Stimulated activated effector memory CD8-positive, alpha-beta T cell treated with anti-CD3 and anti-CD28 coated beads, Interleukin-12 subunit alpha, Interleukin-12 subunit beta, amount 100 ng/mL, for 72 hours (primary cell): ENCODE measurements at regions not wholly inside any gene's neighbourhood (a gene's known extent, or its start where the extent isn't known, plus 50 kb on each side); places are given as distances from the start of the nearest gene placed in this dataset.
"Not testable (repeated sequence)": the region's sequence is repeated elsewhere in the genome, so short reads cannot be mapped to it uniquely, and the experiment has no call there.

Experiments
- ATAC-seq: fragments of 150-1000 bp; cut with Tn5 transposase; 2 replicates; pipeline ENCODE4 v1.10.0; 2021
- DNase-seq, 2 donors: peaks; one replicate each; pipeline ENCODE4 v3.0.0; 2021 to 2022; ENCODE audit warnings: low spot score in 2 of 2
- H3K27ac Mint-ChIP-seq: one replicate; pipeline ENCODE4 v1.8.0; 2022; ENCODE audit warnings: mild to moderate bottlenecking, mixed read lengths
- H3K36me3 Mint-ChIP-seq: one replicate; pipeline ENCODE4 v1.8.0; 2022; ENCODE audit warnings: mild to moderate bottlenecking, mixed read lengths
- H3K4me1 Mint-ChIP-seq: one replicate; pipeline ENCODE4 v1.8.0; 2022; ENCODE audit warnings: mixed read lengths
- H3K4me3 Mint-ChIP-seq: one replicate; pipeline ENCODE4 v1.8.0; 2022; ENCODE audit warnings: mild to moderate bottlenecking, mixed read lengths
- H3K9me3 Mint-ChIP-seq: one replicate; pipeline ENCODE4 v1.8.0; 2022; ENCODE audit warnings: mixed read lengths

GRCh38 chr3:125762601-125763000, 167.3 kb upstream of the OSBPL11 start:
- Mint-ChIP-seq H3K4me3 (peak overlapping the region; percentile 30), H3K27ac (peak overlapping the region; percentile 52)
- not testable (repeated sequence) for H3K36me3 Mint-ChIP-seq, H3K9me3 Mint-ChIP-seq, H3K4me1 Mint-ChIP-seq, ATAC-seq
- peak in 1 of 2 donors; percentile 58 for DNase-seq

GRCh38 chr3:125766285-125766826, 171.1 kb upstream of the OSBPL11 start:
- peak overlapping the region; percentile 67 for H3K4me3 Mint-ChIP-seq
- H3K36me3 Mint-ChIP-seq, H3K4me1 Mint-ChIP-seq, H3K9me3 Mint-ChIP-seq, H3K27ac Mint-ChIP-seq: not testable (repeated sequence)
- DNase-seq: peak; percentile 67 to 86
- ATAC-seq: peak; percentile 48

- not testable (repeated sequence) for H3K4me1 Mint-ChIP-seq, ATAC-seq, H3K36me3 Mint-ChIP-seq, H3K9me3 Mint-ChIP-seq
- DNase-seq: peak in 1 of 2 donors; percentile 58
- peak overlapping the region; percentile 67 for H3K4me3 Mint-ChIP-seq
- H3K27ac Mint-ChIP-seq: peak overlapping the region; percentile 64
These were observed 171.6 kb upstream of the OSBPL11 start for GRCh38 chr3:125766931-125767330.

- no peaks in the 10 kb centered on the region for H3K36me3 Mint-ChIP-seq
- no peaks in the 10 kb centered on the region for H3K9me3 Mint-ChIP-seq
- no peak for DNase-seq
- H3K4me1 Mint-ChIP-seq: peaks cover 2% of the 10 kb centered on the region
- H3K27ac Mint-ChIP-seq: peak overlapping the region; percentile 64
- peak overlapping the region; percentile 67 for H3K4me3 Mint-ChIP-seq
- no peak for ATAC-seq
These were observed 172.3 kb upstream of the OSBPL11 start for GRCh38 chr3:125767641-125768040.

- not testable (repeated sequence) for H3K4me1 Mint-ChIP-seq, ATAC-seq, DNase-seq, H3K9me3 Mint-ChIP-seq, H3K4me3 Mint-ChIP-seq, H3K36me3 Mint-ChIP-seq, H3K27ac Mint-ChIP-seq
These were observed 173.5 kb upstream of the OSBPL11 start for GRCh38 chr3:125768821-125769220.

- DNase-seq, H3K36me3 Mint-ChIP-seq, ATAC-seq, H3K9me3 Mint-ChIP-seq, H3K4me1 Mint-ChIP-seq, H3K27ac Mint-ChIP-seq, H3K4me3 Mint-ChIP-seq: not testable (repeated sequence)
These were observed 176.2 kb upstream of the OSBPL11 start for GRCh38 chr3:125771506-125771905.

- H3K9me3 Mint-ChIP-seq, DNase-seq, H3K4me1 Mint-ChIP-seq, ATAC-seq, H3K4me3 Mint-ChIP-seq, H3K36me3 Mint-ChIP-seq: not testable (repeated sequence)
- H3K27ac Mint-ChIP-seq: peak overlapping the region; percentile 71
These were observed 179.2 kb upstream of the OSBPL11 start for GRCh38 chr3:125774433-125775034.

GRCh38 chr3:125775106-125775505, 179.8 kb upstream of the OSBPL11 start:
- not testable (repeated sequence) for H3K4me3 Mint-ChIP-seq, DNase-seq, ATAC-seq, H3K4me1 Mint-ChIP-seq, H3K9me3 Mint-ChIP-seq, H3K27ac Mint-ChIP-seq, H3K36me3 Mint-ChIP-seq

- not testable (repeated sequence) for H3K4me1 Mint-ChIP-seq, H3K9me3 Mint-ChIP-seq, ATAC-seq, H3K36me3 Mint-ChIP-seq, H3K27ac Mint-ChIP-seq, H3K4me3 Mint-ChIP-seq, DNase-seq
These were observed 180.5 kb upstream of the OSBPL11 start for GRCh38 chr3:125775606-125776294.

DNA sequence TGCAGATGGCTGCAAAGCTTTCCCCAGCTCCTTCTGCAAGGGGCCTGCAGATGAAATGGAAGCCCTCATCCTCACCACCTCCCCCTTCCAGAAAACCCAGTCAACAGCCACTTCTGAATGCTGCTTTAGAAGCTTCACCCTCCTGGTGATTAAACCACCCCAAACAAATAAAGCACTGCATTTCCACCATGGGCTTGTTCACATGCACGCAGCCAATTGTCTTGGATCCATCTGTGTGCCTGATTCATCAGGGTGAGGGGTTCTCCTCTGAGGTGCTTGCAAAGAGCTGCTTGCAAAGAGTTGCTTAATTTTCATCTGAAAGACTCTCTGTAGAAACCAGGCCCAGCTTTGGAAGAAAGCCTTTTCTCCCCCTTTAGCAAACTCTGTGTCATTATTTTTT, 184.0 kb upstream of the OSBPL11 start:
- H3K36me3 Mint-ChIP-seq, DNase-seq, ATAC-seq, H3K4me1 Mint-ChIP-seq, H3K4me3 Mint-ChIP-seq, H3K27ac Mint-ChIP-seq, H3K9me3 Mint-ChIP-seq: not testable (repeated sequence)

- H3K36me3 Mint-ChIP-seq, H3K27ac Mint-ChIP-seq, ATAC-seq, H3K4me3 Mint-ChIP-seq, DNase-seq, H3K9me3 Mint-ChIP-seq, H3K4me1 Mint-ChIP-seq: not testable (repeated sequence)
These were observed 184.6 kb upstream of the OSBPL11 start for GRCh38 chr3:125779918-125780317.

GRCh38 chr3:125781678-125782077, 186.4 kb upstream of the OSBPL11 start:
- not testable (repeated sequence) for H3K4me1 Mint-ChIP-seq, H3K4me3 Mint-ChIP-seq, H3K36me3 Mint-ChIP-seq, ATAC-seq, H3K9me3 Mint-ChIP-seq, H3K27ac Mint-ChIP-seq, DNase-seq

DNA sequence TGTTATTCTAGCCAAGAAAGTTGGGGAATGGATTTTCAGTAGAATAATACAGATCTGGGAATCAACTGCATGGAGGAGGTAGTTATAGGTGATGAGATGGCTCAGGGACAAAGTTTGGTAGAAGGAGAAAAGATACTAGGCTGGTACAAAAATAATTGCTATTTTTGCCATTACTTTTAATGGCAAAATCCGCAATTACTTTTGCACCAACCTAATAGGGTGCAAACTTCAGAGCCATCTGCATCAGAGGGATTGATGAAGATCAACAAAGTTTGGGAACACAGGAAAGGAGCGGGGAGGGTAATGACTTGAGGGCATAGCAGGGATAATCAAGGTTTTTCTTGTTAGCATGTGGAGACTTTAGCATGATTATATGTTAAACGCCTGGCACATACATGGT, 178.7 kb upstream of the ROPN1B start:
- not testable (repeated sequence) for H3K36me3 Mint-ChIP-seq

GRCh38 chr3:125791021-125791420, 178.0 kb upstream of the ROPN1B start:
- H3K36me3 Mint-ChIP-seq, H3K27ac Mint-ChIP-seq, ATAC-seq, H3K4me3 Mint-ChIP-seq, H3K4me1 Mint-ChIP-seq, DNase-seq, H3K9me3 Mint-ChIP-seq: not testable (repeated sequence)

More for the DNA sequence above, 178.7 kb upstream of the ROPN1B start:
- not testable (repeated sequence) for ATAC-seq, H3K4me1 Mint-ChIP-seq, H3K9me3 Mint-ChIP-seq, H3K4me3 Mint-ChIP-seq, DNase-seq, H3K27ac Mint-ChIP-seq

GRCh38 chr3:125810010-125810409, 159.0 kb upstream of the ROPN1B start:
- peaks cover 26% of the 10 kb centered on the region for H3K9me3 Mint-ChIP-seq
- ATAC-seq, H3K4me3 Mint-ChIP-seq, H3K36me3 Mint-ChIP-seq, DNase-seq, H3K4me1 Mint-ChIP-seq, H3K27ac Mint-ChIP-seq: not testable (repeated sequence)

- H3K4me1 Mint-ChIP-seq, H3K36me3 Mint-ChIP-seq, H3K4me3 Mint-ChIP-seq, H3K9me3 Mint-ChIP-seq, H3K27ac Mint-ChIP-seq: not testable (repeated sequence)
- peak; percentile 5 to 83 for DNase-seq
- ATAC-seq: peak; percentile 70
These were observed 146.8 kb upstream of the ROPN1B start for GRCh38 chr3:125822175-125822574.
